Embryonic facial prominence (tissue), 1 donor: ENCODE measurements at regions not wholly inside any gene's neighbourhood (a gene's known extent, or its start where the extent isn't known, plus 50 kb on each side); places are given as distances from the start of the nearest gene placed in this dataset.
"Not testable (repeated sequence)": the region's sequence is repeated elsewhere in the genome, so short reads cannot be mapped to it uniquely, and the experiment has no call there.

Experiments
- DNase-seq: peaks from one replicate; pipeline ENCODE4 v3.0.0-alpha.2; 2016; ENCODE audit errors: extremely low spot score

DNA sequence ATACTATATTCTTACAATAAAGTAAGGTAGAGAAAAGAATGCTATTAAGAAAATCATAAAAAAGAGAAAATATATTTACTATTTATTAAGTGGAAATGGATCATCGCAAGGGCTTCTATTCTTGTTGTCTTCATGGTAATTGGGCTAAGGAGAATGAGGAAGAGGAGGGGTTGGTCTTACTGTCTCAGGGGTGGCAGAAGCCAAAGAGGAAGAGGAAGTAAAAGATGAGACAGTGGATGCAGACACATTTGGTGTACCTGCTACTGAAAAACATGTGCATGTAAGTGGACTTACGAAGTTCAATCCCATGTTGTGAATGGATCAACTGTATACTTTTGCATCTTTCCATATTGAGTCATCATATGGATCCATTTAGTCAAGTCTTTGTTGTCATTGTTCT lies 1502.1 kb upstream of the ADGRL3 start:
- no peak for DNase-seq

- DNase-seq, result no peak
Measured at GRCh38 chr4:59700651-59701050, 1499.5 kb upstream of the ADGRL3 start.

GRCh38 chr4:59704616-59705015 lies 1495.5 kb upstream of the ADGRL3 start:
- DNase-seq, result no peak

- no peak for DNase-seq
Measured at GRCh38 chr4:59712470-59712869, 1487.7 kb upstream of the ADGRL3 start.

DNA sequence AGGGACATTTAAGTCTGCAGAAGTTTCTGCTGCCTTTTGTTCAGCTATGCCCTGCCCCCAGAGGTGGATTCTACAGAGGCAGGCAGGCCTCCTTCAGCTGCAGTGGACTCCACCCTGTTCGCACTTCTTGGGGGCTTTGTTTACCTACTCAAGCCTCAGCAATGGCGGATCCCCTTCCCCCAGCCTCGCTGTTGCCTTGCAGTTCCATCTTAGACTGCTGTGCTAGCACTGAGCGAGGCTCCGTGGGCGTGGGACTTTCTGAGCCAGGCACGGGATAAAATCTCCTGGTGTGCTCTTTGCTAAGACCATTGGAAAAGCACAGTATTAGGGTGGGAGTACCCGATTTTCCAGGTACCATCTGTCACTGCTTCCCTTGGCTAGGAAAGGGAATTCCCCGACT lies 1475.8 kb upstream of the ADGRL3 start:
- not testable (repeated sequence) for DNase-seq

DNA sequence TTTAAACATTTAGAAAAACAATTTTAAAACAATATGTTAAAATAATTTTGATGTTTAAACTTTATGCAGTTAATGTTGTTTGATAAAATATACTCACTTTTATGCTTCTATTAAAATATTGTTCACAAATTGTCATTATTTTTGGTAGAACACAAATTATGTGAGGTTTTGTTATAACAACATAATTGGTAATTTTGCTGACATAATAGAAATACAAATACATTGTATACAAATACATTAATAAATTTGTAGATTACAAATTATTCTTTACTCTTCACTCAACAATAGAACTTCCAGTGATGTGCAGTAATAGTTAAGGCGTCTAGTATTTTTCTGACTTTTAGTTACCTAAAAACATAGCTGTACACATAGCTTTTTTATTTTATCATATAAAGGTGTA lies 1472.4 kb upstream of the ADGRL3 start:
- no peak for DNase-seq

GRCh38 chr4:59728496-59728895 lies 1471.6 kb upstream of the ADGRL3 start:
- no peak for DNase-seq

DNA sequence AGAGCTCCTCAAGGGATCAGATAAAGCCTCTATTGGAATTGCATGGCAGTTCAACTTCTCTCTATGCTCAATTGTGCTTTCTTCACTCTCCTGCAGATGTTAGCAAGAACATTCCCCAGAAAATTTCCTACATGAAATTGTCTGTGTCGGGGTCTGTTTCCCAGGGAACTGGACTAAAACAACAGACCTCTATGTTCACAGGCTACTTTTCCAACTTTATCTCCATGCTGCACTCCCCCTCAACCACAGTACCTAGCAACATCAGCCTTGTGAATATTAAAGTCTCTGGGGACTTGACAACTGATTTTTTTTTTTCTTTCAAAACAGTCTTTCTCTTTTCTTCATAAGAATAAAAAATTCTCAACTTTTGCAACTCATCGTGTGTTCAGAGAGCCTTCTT lies 1470.8 kb upstream of the ADGRL3 start:
- DNase-seq, result no peak

DNA sequence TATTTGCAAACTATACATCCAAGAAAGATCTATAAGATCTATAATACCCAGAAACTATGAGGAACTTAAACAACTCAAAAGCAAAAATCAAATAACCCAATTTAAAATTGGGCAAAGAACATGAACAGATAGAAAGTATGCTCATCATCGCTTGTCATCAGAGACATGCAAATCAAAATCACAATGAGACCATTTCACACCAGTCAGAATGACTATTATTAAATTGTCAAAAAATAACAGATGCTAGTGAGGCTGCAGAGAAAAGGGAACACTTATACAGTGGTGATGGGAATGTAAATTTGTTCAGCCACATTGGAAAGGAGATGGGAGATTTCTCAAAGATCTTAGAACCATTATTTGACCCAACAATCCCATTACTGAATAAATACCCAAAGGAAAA lies 1451.7 kb upstream of the ADGRL3 start:
- no peak for DNase-seq

- no peak for DNase-seq
Measured at GRCh38 chr4:59759082-59759825, 1440.9 kb upstream of the ADGRL3 start.

GRCh38 chr4:59762344-59762743 lies 1437.8 kb upstream of the ADGRL3 start:
- no peak for DNase-seq

DNA sequence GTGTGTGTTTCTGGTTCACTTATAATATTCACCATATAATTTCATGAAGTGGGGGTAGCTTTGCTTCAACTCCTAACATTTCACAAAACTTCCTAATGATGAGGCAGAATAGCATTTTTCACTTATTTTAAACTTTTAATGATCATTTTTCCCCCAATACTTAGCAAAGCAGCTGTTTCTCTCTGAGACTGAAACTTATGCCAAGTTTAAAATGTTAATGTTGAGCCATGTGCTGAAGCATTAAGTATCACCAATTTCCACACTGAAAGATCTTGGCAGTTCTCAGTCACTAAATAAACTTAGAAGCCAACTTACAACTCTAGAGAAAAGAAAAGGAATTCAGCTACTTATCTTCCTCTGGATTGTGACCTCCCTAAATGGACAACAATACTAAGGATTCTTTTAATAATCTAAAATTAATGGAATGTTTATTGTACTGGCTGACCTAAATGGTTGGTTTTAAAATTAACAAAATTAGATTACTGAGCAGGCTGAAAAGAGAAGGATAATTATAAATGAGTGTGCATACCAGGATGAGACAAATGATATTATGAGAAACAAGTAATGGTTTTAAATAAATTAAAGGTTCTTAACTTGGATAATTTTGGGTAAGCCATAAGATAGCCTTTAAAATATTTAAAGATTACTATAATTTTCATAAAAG lies 1429.4 kb upstream of the ADGRL3 start:
- DNase-seq, result no peak

- no peak for DNase-seq
Measured at GRCh38 chr4:59772641-59773139, 1427.4 kb upstream of the ADGRL3 start.

- not testable (repeated sequence) for DNase-seq
Measured at GRCh38 chr4:59780271-59780670, 1419.9 kb upstream of the ADGRL3 start.

DNA sequence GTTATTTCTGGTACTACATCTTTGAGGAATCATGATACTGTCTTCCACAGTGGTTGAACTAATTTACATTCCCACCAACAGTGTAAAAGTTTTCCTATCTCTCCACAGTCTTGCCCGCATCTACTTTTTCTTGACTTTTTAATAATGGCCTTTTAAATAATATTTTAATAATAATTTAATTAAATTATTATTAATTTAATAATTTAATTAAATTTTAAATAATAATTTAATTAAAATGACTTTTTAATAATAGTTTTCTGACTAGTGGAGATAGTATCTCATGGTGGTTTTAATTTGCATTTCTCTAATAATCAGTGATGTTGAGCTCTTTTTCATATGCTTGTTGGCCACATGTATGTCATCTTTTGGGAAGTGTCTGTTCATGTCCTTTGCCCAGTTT lies 1395.0 kb upstream of the ADGRL3 start:
- no peak for DNase-seq

GRCh38 chr4:59814402-59815010 lies 1385.6 kb upstream of the ADGRL3 start:
- no peak for DNase-seq

GRCh38 chr4:59818656-59819055 lies 1381.5 kb upstream of the ADGRL3 start:
- no peak for DNase-seq

- DNase-seq, result no peak
Measured at GRCh38 chr4:59823311-59823710, 1376.8 kb upstream of the ADGRL3 start.

GRCh38 chr4:59825104-59825503 lies 1375.0 kb upstream of the ADGRL3 start:
- no peak for DNase-seq

GRCh38 chr4:59831746-59832145 lies 1368.4 kb upstream of the ADGRL3 start:
- no peak for DNase-seq

- DNase-seq, result no peak
Measured at GRCh38 chr4:59834943-59835342, 1365.2 kb upstream of the ADGRL3 start.

DNA sequence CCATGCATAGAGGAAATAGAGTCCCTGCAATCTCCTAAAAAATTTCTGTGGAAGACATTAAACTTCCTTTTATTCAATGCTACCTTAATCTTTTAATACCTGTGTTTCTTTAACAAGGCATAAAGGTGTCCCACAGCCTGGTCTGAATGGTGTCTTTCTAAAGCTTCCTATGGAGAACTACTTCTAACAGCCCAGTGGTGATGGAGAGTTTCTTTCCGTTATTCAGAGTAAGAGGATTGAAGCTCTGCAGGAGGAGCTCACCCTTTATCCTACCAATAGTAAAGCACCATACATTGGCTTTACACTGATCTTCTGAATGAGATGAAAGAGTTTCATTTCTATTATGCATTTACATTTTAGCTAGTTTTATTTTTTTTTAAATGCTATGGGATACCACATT lies 1362.4 kb upstream of the ADGRL3 start:
- no peak for DNase-seq

- no peak for DNase-seq
Measured at GRCh38 chr4:59838236-59838635, 1361.9 kb upstream of the ADGRL3 start.
